ENCODE measurements at regions not wholly inside any gene's neighbourhood (a gene's known extent, or its start where the extent isn't known, plus 50 kb on each side); places are given as distances from the start of the nearest gene placed in this dataset.

DNA sequence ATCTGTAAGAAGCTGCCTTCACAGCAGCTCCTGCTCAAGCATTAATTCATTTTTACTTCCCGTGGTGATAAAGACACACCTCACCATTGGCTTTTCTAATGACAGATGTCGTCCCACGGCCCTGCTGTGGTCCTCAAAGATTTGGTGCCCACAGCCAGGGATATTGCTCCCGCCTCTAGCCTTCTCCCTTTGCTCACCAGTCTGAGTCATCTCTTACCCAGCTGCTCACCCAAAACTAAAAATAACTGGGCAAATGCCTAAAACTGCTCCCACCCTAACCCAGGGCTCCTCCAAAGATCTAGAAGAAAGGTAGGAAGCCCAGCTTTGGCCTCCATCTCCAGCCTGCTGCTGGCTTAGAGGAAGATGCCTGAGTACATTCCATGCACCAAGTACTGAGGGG, 371.1 kb upstream of the ZNF507 start:
- Histone ChIP-seq H2AFZ (replicated peaks; ENCODE audit: low read length, poor library complexity) (no peak overlapping the region), H2BK15ac (ENCODE audit: low read depth, low read length) (no peak overlapping the region), H3K36me3 (ENCODE audit: control insufficient read depth, insufficient read depth, low read length) (no peaks in the 10 kb centered on the region), H2BK120ac (ENCODE audit: low read depth, low read length) (no peak overlapping the region), H3K23ac (ENCODE audit: low read depth, low read length) (no peak overlapping the region), H4K20me1 (ENCODE audit: insufficient read depth, low read length) (no peaks in the 10 kb centered on the region), H2AK5ac (ENCODE audit: low read depth, low read length) (no peak overlapping the region), H4K91ac (ENCODE audit: insufficient read depth, low read depth, low read length) (no peak overlapping the region), H2BK20ac (ENCODE audit: low read depth, low read length) (no peak overlapping the region), H3K27ac (ENCODE audit: insufficient read depth, low read length) (no peak overlapping the region), H3K9me1 (ENCODE audit: insufficient read depth, low read length) (no peaks in the 10 kb centered on the region), H4K8ac (ENCODE audit: low read depth in 2 of 2, low read length in 2 of 2) (no peak overlapping the region), H2AK9ac (replicated peaks; ENCODE audit: low read depth, low read length, poor library complexity) (no peak overlapping the region), H3K9me3 (ENCODE audit: control insufficient read depth, insufficient read depth, low read length) (peaks cover 22% of the 10 kb centered on the region), H3K4ac (ENCODE audit: low read depth, low read length) (no peak overlapping the region), H3K18ac (ENCODE audit: low read depth, low read length) (no peak overlapping the region), H3K27me3 (ENCODE audit: control insufficient read depth, insufficient read depth, low read length) (no peaks in the 10 kb centered on the region), H4K5ac (ENCODE audit: low read depth, low read length) (no peak overlapping the region), H3K79me1 (ENCODE audit: low read depth in 1 of 2, low read length in 2 of 2) (no peaks in the 10 kb centered on the region), H2BK5ac (ENCODE audit: low read depth, low read length, poor library complexity, severe bottlenecking) (no peak overlapping the region), H3K4me2 (ENCODE audit: low read depth, low read length) (no peak overlapping the region), H3K14ac (replicated peaks; ENCODE audit: low read depth, low read length) (no peak overlapping the region), H3K4me1 (ENCODE audit: control insufficient read depth, insufficient read depth, low read length) (no peaks in the 10 kb centered on the region), H3K4me3 (ENCODE audit: insufficient read depth, low read depth, low read length) (no peak overlapping the region), H3K9ac (ENCODE audit: low read depth, low read length) (no peak overlapping the region), H3K56ac (ENCODE audit: extremely low read depth, insufficient read depth, low read length) (no peak overlapping the region)
- POLR2A ChIA-PET (ENCODE audit: unreplicated experiment) = no interaction called here
- CTCF ChIA-PET = no interaction called here
- ATAC-seq (ENCODE audit: low read depth) (no peak), DNase-seq (no peak)
- dilution Hi-C loops (cut with HindIII; ENCODE audit: low sequenced_read_pairs, unreplicated experiment) (no loop called here), intact Hi-C loops (cut with micrococcal nuclease) (no loop called here), in situ Hi-C loops (cut with MboI; ENCODE audit: low sequenced_read_pairs) (no loop called here)
- no TSS peak for BruUV-seq (replicated peaks)
- 40% methylated on average over 1 of the region's 4 CpGs; no CpG with 5 or more reads in 1 of the 2 experiments for WGBS, 2 experiments (ENCODE audit: extremely low coverage in 2 of 2, insufficient read length in 1 of 2)
- TF ChIP-seq CEBPB (IDR thresholded peaks at IDR 0.05; ENCODE audit: low read depth, low read length) (no peak), MAZ (IDR thresholded peaks at IDR 0.05; ENCODE audit: borderline replicate concordance, low read depth, low read length) (no peak)

Measured in IMR-90 (cell line).